ENCODE measurements at regions not wholly inside any gene's neighbourhood (a gene's known extent, or its start where the extent isn't known, plus 50 kb on each side); places are given as distances from the start of the nearest gene placed in this dataset.

- no peak for DNase-seq
- H3K4me3 ChIP-seq (replicated peaks in 1 of 3) = no peak overlapping the region
- no peaks in the 10 kb centered on the region for H3K27me3 ChIP-seq
- no peaks in the 10 kb centered on the region for H3K36me3 ChIP-seq
- no peak overlapping the region for H3K27ac ChIP-seq
- H3K9me3 ChIP-seq = no peaks in the 10 kb centered on the region
- H3K4me1 ChIP-seq = no peaks in the 10 kb centered on the region
- WGBS, 2 donors = 98% methylated on average over 30 to 44 of the region's 44 CpGs
- intact Hi-C loops (cut with DNase I) = no loop called here
- TF ChIP-seq POLR2A (IDR thresholded peaks at IDR 0.05) (no peak), CTCF (IDR thresholded peaks at IDR 0.05) (no peak)
Measured at GRCh38 chr6:71584712-71585436, 296.3 kb downstream of the OGFRL1 start.

DNA sequence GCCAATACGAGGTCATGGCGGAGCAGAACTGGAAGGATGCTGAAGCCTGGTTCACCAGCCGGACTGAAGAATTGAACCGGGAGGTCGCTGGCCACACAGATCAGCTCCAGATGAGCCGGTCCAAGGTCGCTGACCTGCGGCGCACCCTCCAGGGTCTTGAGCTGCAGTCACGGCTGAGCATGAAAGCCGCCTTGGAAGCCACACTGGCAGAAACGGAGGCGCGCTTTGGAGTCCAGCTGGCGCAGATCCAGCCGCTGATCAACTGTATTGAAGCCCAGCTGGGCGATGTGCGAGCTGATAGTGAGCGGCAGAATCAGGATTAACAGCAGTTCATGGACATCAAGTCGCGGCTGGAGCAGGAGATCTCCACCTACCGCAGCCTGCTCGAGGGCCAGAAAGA lies 296.9 kb downstream of the OGFRL1 start:
- no peak overlapping the region for H3K27ac ChIP-seq
- H3K36me3 ChIP-seq = no peaks in the 10 kb centered on the region
- 94 to 96% methylated on average over 21 to 22 of the region's 23 CpGs for WGBS, 2 donors
- TF ChIP-seq POLR2A (IDR thresholded peaks at IDR 0.05) (no peak), CTCF (IDR thresholded peaks at IDR 0.05) (no peak)
- H3K9me3 ChIP-seq = no peaks in the 10 kb centered on the region
- no peak overlapping the region for H3K4me3 ChIP-seq (replicated peaks in 1 of 3)
- intact Hi-C loops (cut with DNase I) = no loop called here
- H3K27me3 ChIP-seq = no peaks in the 10 kb centered on the region
- no peak for DNase-seq
- H3K4me1 ChIP-seq = no peaks in the 10 kb centered on the region

GRCh38 chr6:71588490-71588889 lies 297.9 kb upstream of the RIMS1 start:
- Histone ChIP-seq H3K27me3 (no peaks in the 10 kb centered on the region), H3K27ac (no peak overlapping the region), H3K4me3 (replicated peaks in 1 of 3) (no peak overlapping the region), H3K4me1 (no peaks in the 10 kb centered on the region), H3K36me3 (no peaks in the 10 kb centered on the region), H3K9me3 (no peaks in the 10 kb centered on the region)
- DNase-seq = no peak
- no peak for TF ChIP-seq CTCF (IDR thresholded peaks at IDR 0.05)
- no peak for TF ChIP-seq POLR2A (IDR thresholded peaks at IDR 0.05)
- 28% methylated on average over 20 to 22 of the region's 28 CpGs for WGBS, 2 donors
- intact Hi-C loops (cut with DNase I) = no loop called here

- Histone ChIP-seq H3K4me1 (no peaks in the 10 kb centered on the region), H3K9me3 (no peaks in the 10 kb centered on the region), H3K27ac (no peak overlapping the region), H3K4me3 (replicated peaks in 1 of 3) (no peak overlapping the region), H3K27me3 (no peaks in the 10 kb centered on the region), H3K36me3 (no peaks in the 10 kb centered on the region)
- 89 to 90% methylated on average over 5 of the region's 5 CpGs for WGBS, 2 donors
- no peak for TF ChIP-seq POLR2A (IDR thresholded peaks at IDR 0.05)
- TF ChIP-seq CTCF (IDR thresholded peaks at IDR 0.05) = no peak
- no peak for DNase-seq
- intact Hi-C loops (cut with DNase I) = no loop called here
Measured at GRCh38 chr6:71589254-71589653, 297.1 kb upstream of the RIMS1 start.

DNA sequence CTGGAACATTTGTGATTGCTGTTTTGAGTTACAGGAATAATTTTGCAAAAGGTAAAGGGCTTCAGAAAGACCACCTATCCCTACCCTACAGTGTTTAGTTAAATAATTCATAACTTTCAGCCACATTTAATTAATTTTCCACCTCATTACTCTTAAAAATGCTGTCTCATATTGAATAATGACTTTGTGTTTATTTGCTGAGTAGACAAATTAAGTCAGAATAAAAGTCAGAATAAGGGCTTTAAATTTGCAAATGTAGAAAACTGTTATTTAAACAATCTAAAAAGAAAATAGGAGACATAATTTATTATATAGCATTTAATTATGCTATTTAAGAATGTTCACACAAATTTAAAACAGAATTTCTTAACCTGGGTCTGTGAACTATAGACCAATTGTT lies 293.7 kb upstream of the RIMS1 start:
- Histone ChIP-seq H3K27me3 (no peaks in the 10 kb centered on the region), H3K36me3 (no peaks in the 10 kb centered on the region), H3K4me1 (no peaks in the 10 kb centered on the region), H3K27ac (no peak overlapping the region), H3K9me3 (no peaks in the 10 kb centered on the region), H3K4me3 (replicated peaks in 1 of 3) (no peak overlapping the region)
- DNase-seq = no peak
- TF ChIP-seq CTCF (IDR thresholded peaks at IDR 0.05) (no peak), POLR2A (IDR thresholded peaks at IDR 0.05) (no peak)
- intact Hi-C loops (cut with DNase I) = no loop called here

Data from thyroid gland (tissue), 4 donors.